ENCODE measurements at regions not wholly inside any gene's neighbourhood (a gene's known extent, or its start where the extent isn't known, plus 50 kb on each side); places are given as distances from the start of the nearest gene placed in this dataset.

DNA sequence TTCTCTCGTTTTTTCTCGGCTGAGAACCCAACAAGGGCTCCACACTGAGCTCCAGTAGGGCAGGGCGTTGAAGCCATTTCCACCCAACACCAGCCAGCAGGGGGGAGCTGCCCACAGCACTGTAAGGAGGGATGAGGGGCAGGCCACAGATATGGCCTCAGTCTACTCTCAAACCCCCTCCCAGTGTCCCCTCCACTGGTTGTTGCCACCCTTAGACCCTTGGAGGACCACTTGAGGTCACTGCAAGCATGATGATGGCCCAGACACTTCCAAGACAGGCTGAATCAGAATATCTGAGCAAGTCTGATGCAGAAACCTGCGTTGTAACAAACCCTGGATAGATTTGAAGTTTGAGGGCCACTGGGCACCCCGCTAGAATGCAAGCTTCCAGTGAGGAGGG lies 217.0 kb upstream of the CST7 start:
- TF ChIP-seq YY1 (IDR thresholded peaks at IDR 0.05; ENCODE audit: insufficient read depth, insufficient read length), result no peak
- no peak for TF ChIP-seq ZNF274 (IDR thresholded peaks at IDR 0.05; ENCODE audit: low read depth, low read length)

Data from NT2/D1 (cell line).